ENCODE measurements at regions not wholly inside any gene's neighbourhood (a gene's known extent, or its start where the extent isn't known, plus 50 kb on each side); places are given as distances from the start of the nearest gene placed in this dataset.

GRCh38 chr10:4108693-4109092 lies 323.7 kb upstream of the KLF6 start:
- ChIA-PET CTCF (interaction anchor here (0.9 to 1.2 kb wide), 2 partner anchors 14 to 34 kb away, joined by 3 read pairs; no protein-coding TSS in a partner anchor), POLR2A (no interaction called here)
- DNase-seq (ENCODE audit: extremely low spot score): no peak
- TF ChIP-seq CTCF (IDR thresholded peaks at IDR 0.05; ENCODE audit: control extremely low read depth, extremely low read depth, low read depth, missing control alignments): no peak

- ChIA-PET POLR2A (no interaction called here), CTCF (no interaction called here)
- TF ChIP-seq CTCF (IDR thresholded peaks at IDR 0.05; ENCODE audit: control extremely low read depth, extremely low read depth, low read depth, missing control alignments): no peak
- no peak for DNase-seq (ENCODE audit: extremely low spot score)
These were observed 322.4 kb upstream of the KLF6 start for GRCh38 chr10:4107285-4107851.

- ChIA-PET POLR2A (no interaction called here), CTCF (interaction anchor here (1.2 kb wide), 1 partner anchor 38 kb away, joined by 3 read pairs; no protein-coding TSS in a partner anchor)
- TF ChIP-seq CTCF (IDR thresholded peaks at IDR 0.05; ENCODE audit: control extremely low read depth, extremely low read depth, low read depth, missing control alignments): no peak
- no peak for DNase-seq (ENCODE audit: extremely low spot score)
These were observed 318.6 kb upstream of the KLF6 start for GRCh38 chr10:4103603-4104002.

GRCh38 chr10:4102802-4103344 lies 317.9 kb upstream of the KLF6 start:
- TF ChIP-seq CTCF (IDR thresholded peaks at IDR 0.05; ENCODE audit: control extremely low read depth, extremely low read depth, low read depth, missing control alignments): no peak
- no peak for DNase-seq (ENCODE audit: extremely low spot score)
- ChIA-PET CTCF (interaction anchor here (1.9 kb wide), 1 partner anchor 18 kb away, joined by 5 read pairs; no protein-coding TSS in a partner anchor), POLR2A (no interaction called here)

GRCh38 chr10:4101918-4102654 lies 317.1 kb upstream of the KLF6 start:
- POLR2A ChIA-PET: no interaction called here
- CTCF ChIA-PET: interaction anchor here (1.9 kb wide), 1 partner anchor 17 kb away, joined by 5 read pairs; no protein-coding TSS in a partner anchor
- DNase-seq (ENCODE audit: extremely low spot score): no peak
- TF ChIP-seq CTCF (IDR thresholded peaks at IDR 0.05; ENCODE audit: control extremely low read depth, extremely low read depth, low read depth, missing control alignments): no peak

- CTCF ChIA-PET: no interaction called here
- DNase-seq (ENCODE audit: extremely low spot score): no peak
- POLR2A ChIA-PET: no interaction called here
- no peak for TF ChIP-seq CTCF (IDR thresholded peaks at IDR 0.05; ENCODE audit: control extremely low read depth, extremely low read depth, low read depth, missing control alignments)
These were observed 315.4 kb upstream of the KLF6 start for GRCh38 chr10:4100380-4100779.

All from GM10248 (cell line).